ENCODE measurements at regions not wholly inside any gene's neighbourhood (a gene's known extent, or its start where the extent isn't known, plus 50 kb on each side); places are given as distances from the start of the nearest gene placed in this dataset.

- Histone ChIP-seq H3K4me3 (no peak overlapping the region), H3K36me3 (no peaks in the 10 kb centered on the region), H3K4me1 (peaks cover 0 to 16% (median 7%) of the 10 kb centered on the region in 4 donors), H3K9me3 (no peaks in the 10 kb centered on the region), H3K27ac (peak overlapping the region; percentile 70 to 93 (median 84)), H3K27me3 (no peaks in the 10 kb centered on the region)
- WGBS (ENCODE audit: insufficient coverage, low coverage, low lambda C conversion rate, missing lambda C conversion rate), result 83% methylated on average over 1 of the region's 6 CpGs
- ATAC-seq (peak; percentile 19 to 34 (median 28)), DNase-seq (no peak)
- intact Hi-C loops (cut with DNase I), result no loop called here
- TF ChIP-seq CTCF (IDR thresholded peaks at IDR 0.05) (no peak), POLR2A (IDR thresholded peaks at IDR 0.05) (no peak)
Observed at GRCh38 chr6:63392092-63392724, 72.4 kb upstream of the LGSN start.

- DNase-seq (no peak), ATAC-seq (no peak)
- WGBS (ENCODE audit: insufficient coverage, low coverage, low lambda C conversion rate, missing lambda C conversion rate), result 82% methylated on average over 7 of the region's 11 CpGs
- H3K9me3 ChIP-seq, result no peaks in the 10 kb centered on the region
- peaks cover 0 to 2% (median 0%) of the 10 kb centered on the region in 4 donors for H3K36me3 ChIP-seq
- peaks cover 0 to 16% (median 7%) of the 10 kb centered on the region in 4 donors for H3K4me1 ChIP-seq
- H3K4me3 ChIP-seq, result no peak overlapping the region
- H3K27me3 ChIP-seq, result no peaks in the 10 kb centered on the region
- intact Hi-C loops (cut with DNase I), result no loop called here
- TF ChIP-seq CTCF (IDR thresholded peaks at IDR 0.05) (no peak), POLR2A (IDR thresholded peaks at IDR 0.05) (no peak)
- H3K27ac ChIP-seq, result no peak overlapping the region
Observed at GRCh38 chr6:63394656-63395308, 75.0 kb upstream of the LGSN start.

- no peak for TF ChIP-seq POLR2A (IDR thresholded peaks at IDR 0.05)
- TF ChIP-seq CTCF (IDR thresholded peaks at IDR 0.05), result no peak
- DNase-seq, result no peak
- Histone ChIP-seq H3K9me3 (no peaks in the 10 kb centered on the region), H3K27ac (no peak overlapping the region), H3K36me3 (peaks cover 0 to 2% (median 0%) of the 10 kb centered on the region in 4 donors), H3K4me1 (peaks cover 0 to 16% (median 7%) of the 10 kb centered on the region in 4 donors), H3K4me3 (no peak overlapping the region), H3K27me3 (no peaks in the 10 kb centered on the region)
- intact Hi-C loops (cut with DNase I), result no loop called here
- 100% methylated on average over 1 of the region's 3 CpGs for WGBS (ENCODE audit: insufficient coverage, low coverage, low lambda C conversion rate, missing lambda C conversion rate)
- ATAC-seq, result no peak
Observed at GRCh38 chr6:63395381-63395780, 75.6 kb upstream of the LGSN start.

GRCh38 chr6:63403725-63404124 lies 83.9 kb upstream of the LGSN start:
- Histone ChIP-seq H3K27ac (no peak overlapping the region), H3K4me3 (no peak overlapping the region), H3K4me1 (peaks cover 0 to 7% (median 0%) of the 10 kb centered on the region in 4 donors), H3K9me3 (no peaks in the 10 kb centered on the region), H3K36me3 (no peaks in the 10 kb centered on the region), H3K27me3 (no peaks in the 10 kb centered on the region)
- DNase-seq, result no peak
- TF ChIP-seq POLR2A (IDR thresholded peaks at IDR 0.05), result no peak
- TF ChIP-seq CTCF (IDR thresholded peaks at IDR 0.05), result no peak
- no peak for ATAC-seq
- 68% methylated on average over 4 of the region's 4 CpGs for WGBS (ENCODE audit: insufficient coverage, low coverage, low lambda C conversion rate, missing lambda C conversion rate)
- intact Hi-C loops (cut with DNase I), result no loop called here

All from right lobe of liver (tissue), 6 donors.